ENCODE measurements at regions not wholly inside any gene's neighbourhood (a gene's known extent, or its start where the extent isn't known, plus 50 kb on each side); places are given as distances from the start of the nearest gene placed in this dataset.

DNA sequence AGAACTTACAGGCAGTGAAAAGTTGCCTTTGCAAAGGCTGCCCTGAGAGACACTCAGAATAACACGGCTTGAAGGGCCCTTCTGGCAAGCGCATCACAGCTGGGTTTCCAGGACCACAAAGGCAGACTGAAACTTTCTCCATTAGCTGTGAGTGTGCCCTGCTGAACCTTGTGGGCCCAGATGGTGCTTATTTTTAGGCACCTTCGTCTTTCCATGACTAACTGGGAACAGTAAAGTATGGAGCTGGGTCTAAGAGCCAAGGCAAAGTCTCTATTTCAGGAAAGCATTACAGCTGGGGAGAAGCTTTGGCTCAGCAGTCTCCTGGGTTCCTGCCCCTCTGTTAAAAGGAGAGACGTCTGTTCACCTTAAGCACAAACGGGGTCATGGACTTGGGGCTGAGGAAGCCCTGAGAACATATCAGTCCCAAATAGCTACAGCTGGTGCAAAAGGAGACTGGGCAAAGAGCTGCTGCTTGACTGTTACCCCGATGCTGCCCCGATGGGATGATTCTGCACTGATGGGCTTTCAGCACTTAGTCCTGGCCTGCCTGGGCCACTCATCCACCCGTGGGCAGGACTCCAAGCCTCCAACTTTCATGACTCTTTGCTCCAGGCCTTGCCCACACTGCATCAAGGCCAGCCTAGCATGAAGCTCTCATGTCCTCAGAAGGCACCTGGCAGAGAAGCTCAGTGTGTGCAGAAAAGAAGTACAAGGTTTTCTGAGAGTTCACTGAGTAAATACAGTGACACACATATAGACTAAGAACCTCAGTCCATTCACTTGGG, 248.3 kb downstream of the PHLDA1 start:
- no peak overlapping the region for H3K27ac Mint-ChIP-seq
- ATAC-seq, result no peak
- peaks cover 11% of the 10 kb centered on the region for H3K4me1 Mint-ChIP-seq
- DNase-seq, result no peak
- no peaks in the 10 kb centered on the region for H3K36me3 Mint-ChIP-seq (ENCODE audit: low read depth)
- POLR2A ChIA-PET, result no interaction called here
- no peaks in the 10 kb centered on the region for H3K9me3 Mint-ChIP-seq (ENCODE audit: low read depth)
- CTCF ChIA-PET, result interaction anchor here (0.6 kb wide), 1 partner anchor 273 kb away, joined by 6 read pairs; no protein-coding TSS in a partner anchor
- no peak overlapping the region for H3K4me3 Mint-ChIP-seq
- intact Hi-C loops (cut with DNase I, micrococcal nuclease), result no loop called here
- H3K27me3 Mint-ChIP-seq, result peaks cover 15% of the 10 kb centered on the region

DNA sequence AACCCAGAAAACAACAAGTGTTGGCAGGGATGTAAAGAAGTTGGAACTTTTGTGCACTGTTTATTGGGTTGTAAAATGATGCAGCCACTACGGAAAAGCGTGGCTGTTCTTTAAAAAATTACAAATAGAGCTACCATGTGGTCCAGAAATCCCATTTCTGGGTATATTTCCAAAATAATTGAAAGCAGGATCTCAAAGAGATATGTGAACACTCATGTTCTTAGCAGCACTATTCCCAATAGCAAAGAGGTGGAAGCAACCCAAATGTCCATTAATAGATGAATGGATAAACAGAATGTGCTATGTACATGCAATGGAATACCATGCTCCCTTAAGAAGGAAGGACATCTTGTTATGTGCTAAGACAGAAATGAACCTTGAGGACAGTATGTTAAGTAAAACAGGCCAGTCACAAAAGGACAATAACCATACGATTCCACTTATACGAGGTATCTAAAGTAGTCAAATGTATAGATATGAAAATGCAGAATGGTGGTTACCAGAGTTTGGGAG, 249.5 kb downstream of the PHLDA1 start:
- H3K9me3 Mint-ChIP-seq (ENCODE audit: low read depth), result no peaks in the 10 kb centered on the region
- CTCF ChIA-PET, result no interaction called here
- H3K27ac Mint-ChIP-seq, result no peak overlapping the region
- no peak for DNase-seq
- intact Hi-C loops (cut with DNase I, micrococcal nuclease), result no loop called here
- ATAC-seq, result no peak
- POLR2A ChIA-PET, result interaction anchor here (0.6 kb wide), 1 partner anchor 46 kb away, joined by 3 read pairs; no protein-coding TSS in a partner anchor
- H3K4me1 Mint-ChIP-seq, result peaks cover 11% of the 10 kb centered on the region
- no peak overlapping the region for H3K4me3 Mint-ChIP-seq
- H3K27me3 Mint-ChIP-seq, result peaks cover 19% of the 10 kb centered on the region
- no peaks in the 10 kb centered on the region for H3K36me3 Mint-ChIP-seq (ENCODE audit: low read depth)

DNA sequence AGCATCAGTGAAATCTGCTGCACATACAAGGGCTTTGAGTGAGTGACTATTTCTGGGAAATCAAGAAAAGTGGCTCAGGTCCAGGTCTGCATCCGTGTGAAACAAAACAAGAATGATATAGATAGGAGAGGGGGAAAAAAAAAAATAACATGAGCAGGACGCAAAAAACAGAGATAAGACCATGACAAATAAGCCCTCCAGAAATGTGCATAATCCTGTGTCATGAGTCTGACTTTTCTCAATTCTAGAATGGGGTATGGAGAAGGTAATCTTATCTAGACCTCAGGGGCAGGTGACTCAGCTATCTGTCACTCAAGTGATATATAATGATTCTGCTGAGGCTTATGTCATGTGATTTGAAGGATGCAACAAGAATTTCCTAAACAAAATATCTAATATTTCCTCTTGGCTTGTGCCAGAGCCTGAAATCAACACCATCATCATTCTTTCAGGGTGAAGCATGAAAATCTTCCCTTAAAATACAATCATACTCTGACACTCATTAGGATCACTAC, 250.0 kb downstream of the PHLDA1 start:
- Mint-ChIP-seq H3K36me3 (ENCODE audit: low read depth) (no peaks in the 10 kb centered on the region), H3K27ac (no peak overlapping the region), H3K27me3 (peaks cover 19% of the 10 kb centered on the region), H3K9me3 (ENCODE audit: low read depth) (no peaks in the 10 kb centered on the region), H3K4me1 (peaks cover 11% of the 10 kb centered on the region), H3K4me3 (no peak overlapping the region)
- intact Hi-C loops (cut with DNase I, micrococcal nuclease), result no loop called here
- ATAC-seq, result peak; percentile 84
- CTCF ChIA-PET, result interaction anchor here (1.4 kb wide), 1 partner anchor 140 kb away, joined by 3 read pairs; no protein-coding TSS in a partner anchor
- POLR2A ChIA-PET, result no interaction called here
- peak; percentile 19 for DNase-seq

DNA sequence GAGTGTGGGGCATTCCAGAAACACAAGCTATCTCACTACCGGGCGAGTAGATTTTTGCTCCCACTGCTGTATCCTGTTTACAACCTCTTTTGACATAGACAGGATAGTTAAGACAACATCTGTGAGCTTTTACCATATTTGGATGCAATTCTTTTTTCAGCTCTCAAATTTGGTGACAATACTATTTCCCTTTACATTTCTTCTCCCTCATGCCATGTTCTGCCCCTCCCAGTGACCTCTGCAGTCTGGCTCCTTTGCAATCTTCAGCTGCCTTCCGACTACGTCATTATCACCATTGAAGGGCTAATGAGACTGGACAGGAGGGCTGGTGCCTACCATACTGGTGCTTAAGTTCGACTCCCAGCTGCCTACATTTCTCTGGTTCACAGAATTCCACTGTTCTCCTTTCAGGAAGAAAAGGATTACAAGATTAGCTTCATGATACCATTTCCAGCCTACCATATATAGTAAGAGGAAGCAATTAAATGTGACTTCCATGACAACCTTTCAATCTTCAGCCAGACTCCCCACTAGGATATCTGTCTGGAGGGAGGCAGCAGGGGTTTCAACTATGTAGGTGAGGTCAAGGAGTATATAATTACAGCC, 251.6 kb downstream of the PHLDA1 start:
- Mint-ChIP-seq H3K4me3 (no peak overlapping the region), H3K36me3 (ENCODE audit: low read depth) (no peaks in the 10 kb centered on the region), H3K27me3 (peaks cover 22% of the 10 kb centered on the region), H3K9me3 (ENCODE audit: low read depth) (no peaks in the 10 kb centered on the region), H3K27ac (no peak overlapping the region), H3K4me1 (peaks cover 11% of the 10 kb centered on the region)
- POLR2A ChIA-PET, result no interaction called here
- intact Hi-C loops (cut with DNase I, micrococcal nuclease), result no loop called here
- DNase-seq (no peak), ATAC-seq (no peak)
- CTCF ChIA-PET, result interaction anchor here (0.5 to 0.6 kb wide), 3 partner anchors 74 to 270 kb away, joined by 3 to 4 read pairs (median 3); no protein-coding TSS in a partner anchor

DNA sequence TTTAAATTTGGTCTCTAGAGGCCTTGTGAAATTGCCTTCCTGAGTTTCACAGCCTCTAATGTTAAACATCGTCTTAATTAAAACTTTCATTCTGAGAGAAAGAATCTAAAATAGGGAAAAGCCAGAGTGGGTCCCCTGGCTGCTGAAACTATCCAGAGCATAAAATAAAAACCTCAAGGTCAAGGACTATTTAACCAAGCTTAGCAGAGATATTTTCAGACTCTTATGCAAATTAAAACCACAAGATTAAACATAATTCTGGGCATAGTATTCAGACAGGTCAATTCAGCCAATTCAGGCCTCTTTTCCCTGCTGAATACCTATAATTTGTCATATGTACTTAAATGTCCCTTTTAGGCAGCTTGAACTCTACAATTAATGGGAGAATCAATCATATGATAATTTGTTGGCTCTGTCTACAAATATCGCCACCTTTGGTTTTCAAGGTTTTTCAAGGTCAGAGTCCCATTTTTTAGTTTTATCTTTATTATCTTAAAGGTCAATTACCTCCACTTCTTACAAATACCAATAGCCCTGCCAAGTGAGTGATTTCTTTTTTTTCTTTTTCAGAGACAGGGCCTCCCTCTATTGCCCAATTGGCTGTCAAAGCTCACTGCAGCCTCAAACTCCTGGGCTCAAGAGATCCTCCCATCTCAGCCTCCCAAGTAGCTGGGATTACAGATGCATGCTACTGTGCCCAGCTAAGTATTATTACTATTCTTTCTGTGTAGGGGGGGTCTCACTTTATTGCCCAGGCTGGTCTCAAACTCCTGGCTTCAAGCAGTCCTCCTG, 257.1 kb downstream of the PHLDA1 start:
- Mint-ChIP-seq H3K27me3 (peaks cover 8% of the 10 kb centered on the region), H3K4me1 (no peaks in the 10 kb centered on the region), H3K4me3 (no peak overlapping the region), H3K36me3 (ENCODE audit: low read depth) (no peaks in the 10 kb centered on the region), H3K27ac (no peak overlapping the region), H3K9me3 (ENCODE audit: low read depth) (no peaks in the 10 kb centered on the region)
- intact Hi-C loops (cut with DNase I, micrococcal nuclease), result no loop called here
- ATAC-seq, result no peak
- ChIA-PET POLR2A (no interaction called here), CTCF (interaction anchor here (0.7 kb wide), 2 partner anchors 248 to 263 kb away, joined by 3 to 4 read pairs; partner anchors contain the start of gene KRR1)
- no peak for DNase-seq

DNA sequence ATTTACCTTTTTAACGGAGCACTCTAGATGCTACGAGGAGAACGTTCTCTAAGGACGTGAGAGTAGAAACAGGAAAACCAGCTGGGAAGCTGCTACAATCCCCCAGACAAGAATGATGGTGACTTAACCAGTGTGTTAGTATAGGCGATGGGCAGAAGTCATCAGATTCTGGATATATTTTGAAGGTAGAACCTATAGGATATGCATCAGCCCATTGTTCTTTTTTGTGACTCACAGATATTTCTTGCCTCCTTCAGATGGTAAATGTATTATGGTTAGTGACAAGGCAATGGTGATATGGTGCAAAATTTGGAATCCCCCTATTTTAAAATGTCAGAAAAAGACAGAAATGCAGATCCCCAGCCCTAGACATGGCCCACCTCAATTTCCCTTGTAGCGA, 258.2 kb downstream of the PHLDA1 start:
- ChIA-PET CTCF (no interaction called here), POLR2A (interaction anchor here (0.6 kb wide), 1 partner anchor 13 kb away, joined by 8 read pairs; no protein-coding TSS in a partner anchor)
- H3K27me3 Mint-ChIP-seq, result peaks cover 9% of the 10 kb centered on the region
- no peaks in the 10 kb centered on the region for H3K36me3 Mint-ChIP-seq (ENCODE audit: low read depth)
- H3K9me3 Mint-ChIP-seq (ENCODE audit: low read depth), result no peaks in the 10 kb centered on the region
- no peak overlapping the region for H3K27ac Mint-ChIP-seq
- DNase-seq (no peak), ATAC-seq (no peak)
- intact Hi-C loops (cut with DNase I, micrococcal nuclease), result no loop called here
- no peaks in the 10 kb centered on the region for H3K4me1 Mint-ChIP-seq
- H3K4me3 Mint-ChIP-seq, result no peak overlapping the region

DNA sequence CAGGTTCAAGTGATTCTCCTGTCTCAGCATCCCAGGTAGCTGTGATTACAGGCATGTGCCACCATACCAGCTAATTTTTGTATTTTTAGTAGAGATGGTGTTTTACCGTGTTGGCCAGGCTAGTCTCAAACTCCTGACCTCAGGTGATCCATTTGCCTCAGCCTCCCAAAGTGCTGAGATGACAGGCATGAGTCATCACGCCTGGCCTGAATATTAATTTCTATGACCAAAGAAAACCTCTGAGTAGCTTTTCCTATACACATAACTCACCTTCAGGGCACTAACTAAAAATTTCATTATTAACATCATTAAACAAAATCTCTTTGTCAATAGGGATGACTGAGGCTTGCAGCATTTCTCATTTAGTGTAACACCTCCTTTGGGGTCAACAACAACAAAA, 259.6 kb upstream of the KRR1 start:
- no peak for DNase-seq
- Mint-ChIP-seq H3K27ac (no peak overlapping the region), H3K4me3 (no peak overlapping the region), H3K4me1 (peaks cover 5% of the 10 kb centered on the region), H3K9me3 (ENCODE audit: low read depth) (no peaks in the 10 kb centered on the region), H3K36me3 (ENCODE audit: low read depth) (no peaks in the 10 kb centered on the region), H3K27me3 (peaks cover 6% of the 10 kb centered on the region)
- intact Hi-C loops (cut with DNase I, micrococcal nuclease), result no loop called here
- ChIA-PET CTCF (no interaction called here), POLR2A (no interaction called here)
- ATAC-seq, result no peak

DNA sequence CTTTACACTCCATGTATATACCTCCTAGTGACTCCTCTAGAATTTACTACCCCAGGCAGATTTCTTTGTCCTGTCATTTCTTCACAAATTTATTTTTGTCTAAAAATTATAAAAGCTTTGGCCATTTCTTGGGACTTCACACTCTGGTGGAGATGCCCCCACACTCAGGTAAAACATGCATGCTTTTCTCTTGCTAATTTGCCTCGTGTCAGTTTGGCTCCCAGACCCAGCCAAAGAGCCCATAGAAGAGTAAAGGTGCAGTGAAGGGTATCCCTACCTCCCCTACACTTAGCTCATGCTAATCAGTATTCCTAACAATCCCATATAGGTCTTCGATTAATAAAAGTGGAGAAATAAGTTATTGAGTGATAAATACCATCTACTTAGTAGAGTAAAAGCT, 256.5 kb upstream of the KRR1 start:
- ATAC-seq (no peak), DNase-seq (no peak)
- no peaks in the 10 kb centered on the region for H3K36me3 Mint-ChIP-seq (ENCODE audit: low read depth)
- intact Hi-C loops (cut with DNase I, micrococcal nuclease), result no loop called here
- no peak overlapping the region for H3K4me3 Mint-ChIP-seq
- ChIA-PET POLR2A (no interaction called here), CTCF (no interaction called here)
- no peak overlapping the region for H3K27ac Mint-ChIP-seq
- H3K9me3 Mint-ChIP-seq (ENCODE audit: low read depth), result no peaks in the 10 kb centered on the region
- H3K27me3 Mint-ChIP-seq, result peaks cover 7% of the 10 kb centered on the region
- H3K4me1 Mint-ChIP-seq, result peaks cover 9% of the 10 kb centered on the region

DNA sequence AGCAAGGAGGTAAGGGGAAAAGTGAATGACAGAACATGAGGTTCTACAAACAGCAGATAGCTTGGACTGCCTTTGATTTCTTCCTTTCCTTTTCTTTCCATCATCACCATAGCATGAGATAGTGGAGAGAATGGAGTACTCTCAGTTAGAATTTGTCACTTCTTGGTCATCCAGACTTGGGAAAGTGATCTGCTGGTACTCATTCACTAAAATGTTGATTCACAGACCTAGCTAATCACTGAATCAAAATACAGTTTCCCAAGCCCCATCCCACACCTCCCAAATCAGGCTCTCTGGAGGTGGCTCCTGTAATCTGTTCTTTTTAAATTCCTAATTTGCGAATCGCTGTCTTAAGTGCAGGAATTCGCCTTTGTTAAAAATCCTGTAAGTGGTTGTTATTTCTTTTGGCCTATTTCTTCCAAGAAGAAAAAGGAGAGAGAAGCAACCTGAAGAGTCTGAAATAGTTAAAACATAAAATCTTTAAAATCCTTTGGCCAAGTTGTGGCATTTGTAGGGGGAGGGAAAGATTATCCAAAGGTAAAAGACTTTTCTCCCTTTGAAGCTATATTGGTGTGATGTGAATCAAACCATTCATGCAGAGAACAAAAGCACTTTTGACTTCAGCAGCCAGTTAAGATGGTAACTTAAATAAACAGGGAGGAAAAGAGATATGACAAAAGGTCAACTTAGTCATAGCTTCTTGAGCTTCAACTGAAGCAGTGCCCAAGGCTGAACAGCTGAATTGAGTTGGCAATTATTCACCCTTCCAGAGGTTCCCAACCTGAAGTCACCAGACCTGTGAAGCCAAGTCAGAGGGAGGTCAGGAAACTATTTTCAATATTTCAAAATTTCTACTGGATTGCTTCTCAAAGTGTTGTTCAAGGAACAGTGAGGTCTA, 255.1 kb upstream of the KRR1 start:
- CTCF ChIA-PET, result interaction anchor here (0.6 to 1.0 kb wide), 4 partner anchors 9 to 207 kb away, joined by 3 read pairs; no protein-coding TSS in a partner anchor
- DNase-seq, result no peak

DNA sequence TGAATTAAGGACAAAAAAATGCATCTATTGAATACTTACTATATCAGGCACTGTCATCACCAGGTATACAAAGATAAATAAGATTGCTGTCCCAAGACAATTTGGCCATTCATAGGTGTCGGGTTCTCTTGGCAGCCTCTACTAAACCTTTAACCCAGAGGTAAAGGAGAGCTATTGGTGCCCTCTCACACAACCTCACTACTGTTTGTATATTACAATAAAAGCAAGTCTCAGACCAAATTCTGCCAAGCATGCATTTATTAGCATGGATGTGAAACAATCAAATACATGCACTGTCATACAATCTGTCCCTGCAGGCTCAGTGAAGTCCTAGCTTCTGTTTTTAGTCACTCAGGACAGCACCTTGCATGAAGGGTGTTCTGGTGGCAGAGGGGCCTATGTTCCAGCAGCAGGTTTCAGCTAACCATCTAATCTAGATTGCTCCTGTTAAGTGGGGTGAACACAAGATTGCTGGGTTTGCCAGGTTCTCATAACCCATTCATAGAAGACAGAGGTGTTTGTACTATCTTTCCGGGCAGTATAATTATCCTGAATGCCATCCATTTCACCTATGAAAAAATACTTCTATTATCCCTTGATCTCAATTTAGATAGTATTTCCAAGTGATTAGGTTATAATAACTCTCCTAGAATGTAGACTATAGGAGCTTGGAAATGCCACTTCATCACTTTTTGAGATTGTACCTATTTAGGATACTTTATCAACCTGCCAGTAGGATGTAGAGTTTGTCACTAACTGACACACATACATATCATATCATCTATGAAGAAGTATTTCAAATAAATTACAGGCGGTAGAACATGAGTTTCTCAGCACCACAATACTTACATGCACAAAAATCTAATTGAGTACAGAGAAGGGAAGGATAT, 254.0 kb upstream of the KRR1 start:
- H3K36me3 Mint-ChIP-seq (ENCODE audit: low read depth), result no peaks in the 10 kb centered on the region
- no peaks in the 10 kb centered on the region for H3K9me3 Mint-ChIP-seq (ENCODE audit: low read depth)
- intact Hi-C loops (cut with DNase I, micrococcal nuclease), result no loop called here
- peaks cover 9% of the 10 kb centered on the region for H3K27me3 Mint-ChIP-seq
- no peak overlapping the region for H3K4me3 Mint-ChIP-seq
- ChIA-PET CTCF (interaction anchor here (0.5 to 1.4 kb wide), 5 partner anchors 8 to 395 kb away, joined by 3 read pairs; no protein-coding TSS in a partner anchor), POLR2A (interaction anchor here (0.6 kb wide), 1 partner anchor 53 kb away, joined by 5 read pairs; no protein-coding TSS in a partner anchor)
- DNase-seq (no peak), ATAC-seq (no peak)
- no peak overlapping the region for H3K27ac Mint-ChIP-seq
- H3K4me1 Mint-ChIP-seq, result peaks cover 11% of the 10 kb centered on the region

More for the DNA sequence above, 255.1 kb upstream of the KRR1 start:
- intact Hi-C loops (cut with DNase I, micrococcal nuclease), result no loop called here
- Mint-ChIP-seq H3K9me3 (ENCODE audit: low read depth) (no peaks in the 10 kb centered on the region), H3K4me3 (no peak overlapping the region), H3K36me3 (ENCODE audit: low read depth) (no peaks in the 10 kb centered on the region), H3K4me1 (peaks cover 9% of the 10 kb centered on the region), H3K27me3 (peaks cover 9% of the 10 kb centered on the region), H3K27ac (no peak overlapping the region)
- POLR2A ChIA-PET, result no interaction called here
- peak; percentile 70 for ATAC-seq
